H1 (cell line): ENCODE measurements at regions not wholly inside any gene's neighbourhood (a gene's known extent, or its start where the extent isn't known, plus 50 kb on each side); places are given as distances from the start of the nearest gene placed in this dataset.

Experiments used
- CTCF ChIA-PET: fragments of 300-600 bp; sonication (Branson Sonifier 250); formaldehyde crosslinking; loops from one replicate; lab custom pipeline; 2021; ENCODE audit not compliant: partially characterized antibody; lab: Charles Lee
- POLR2A ChIA-PET: fragments of 300-600 bp; sonication (Branson Sonifier 250); formaldehyde crosslinking; loops from one replicate; lab custom pipeline; 2021; ENCODE audit warnings: inconsistent platforms; ENCODE audit not compliant: partially characterized antibody; lab: Charles Lee
- DNase-seq, 2 experiments: peaks; one replicate each; pipeline versions ENCODE4 v3.0.0 to v3.0.0-alpha.2; 2010 to 2022; ENCODE audit warnings: low spot score in 2 of 2, low read depth in 1 of 2, mixed read lengths in 1 of 2
- FAIRE-seq: peaks from 2 replicates; lab custom pipeline; 2011; peaks lifted over from hg19 to GRCh38; lab: Jason Lieb, UNC
- H2AFZ ChIP-seq: 2 replicates; pipeline ENCODE4 v1.8.1; 2012; ENCODE audit warnings: low read length, inconsistent platforms
- H2AK5ac ChIP-seq: 2 replicates; pipeline ENCODE4 v1.6.1; 2013; ENCODE audit warnings: low read depth, low read length
- H2BK120ac ChIP-seq: replicated peaks from 2 replicates; pipeline ENCODE3; 2013; ENCODE audit warnings: low read depth, low read length, inconsistent platforms
- H2BK12ac ChIP-seq: 2 replicates; pipeline ENCODE4 v1.6.1; 2013; ENCODE audit warnings: low read depth, low read length
- H2BK15ac ChIP-seq: 2 replicates; pipeline ENCODE4 v1.6.1; 2013; ENCODE audit warnings: low read length
- H2BK20ac ChIP-seq: 2 replicates; pipeline ENCODE4 v1.6.1; 2013; ENCODE audit warnings: low read length
- H2BK5ac ChIP-seq: 2 replicates; pipeline ENCODE4 v1.6.1; 2013; ENCODE audit warnings: low read depth, low read length
- H3K14ac ChIP-seq: 2 replicates; pipeline ENCODE4 v1.6.1; 2013; ENCODE audit warnings: inconsistent platforms; ENCODE audit not compliant: insufficient read length
- H3K18ac ChIP-seq: 2 replicates; pipeline ENCODE4 v1.6.1; 2013; ENCODE audit warnings: low read length; ENCODE audit errors: extremely low read depth
- H3K23ac ChIP-seq: 2 replicates; pipeline ENCODE4 v1.6.1; 2013; ENCODE audit warnings: inconsistent platforms; ENCODE audit not compliant: insufficient read length
- H3K23me2 ChIP-seq: 2 replicates; pipeline ENCODE4 v1.6.1; 2013; ENCODE audit warnings: low read depth, low read length
- H3K27ac ChIP-seq: 2 replicates; pipeline ENCODE4 v1.6.1; 2011; ENCODE audit warnings: low read depth, low read length, inconsistent platforms
- H3K27me3 ChIP-seq, 4 experiments: replicated peaks in 1 of 4; 1 replicate in 1 of 4; 2 replicates in 3 of 4; pipeline versions ENCODE4 v1.6.1 to v1.8.1; 2011 to 2013; ENCODE audit warnings: low read length in 3 of 4, mild to moderate bottlenecking in 3 of 4, inconsistent platforms in 2 of 4, mixed read lengths in 2 of 4, moderate library complexity in 1 of 4; ENCODE audit not compliant: control insufficient read depth in 3 of 4, insufficient read depth in 3 of 4; ENCODE audit errors: extremely low read depth in 1 of 4
- H3K36me3 ChIP-seq, 4 experiments: 2 replicates each; pipeline versions ENCODE4 v1.6.1 to v1.8.1; 2011 to 2013; ENCODE audit warnings: mild to moderate bottlenecking in 4 of 4, low read length in 3 of 4, moderate library complexity in 2 of 4, control low read depth in 1 of 4, inconsistent platforms in 1 of 4; ENCODE audit not compliant: insufficient read depth in 4 of 4, control insufficient read depth in 2 of 4
- H3K4ac ChIP-seq: replicated peaks from 2 replicates; pipeline ENCODE3; 2013; ENCODE audit warnings: low read length, low read depth, mixed read lengths, inconsistent platforms; ENCODE audit not compliant: insufficient read length
- H3K4me1 ChIP-seq, 4 experiments: replicated peaks in 1 of 4; 1 replicate in 1 of 4; 2 replicates in 3 of 4; pipeline versions ENCODE4 v1.6.1 to v1.8.1; 2011 to 2013; ENCODE audit warnings: low read length in 3 of 4, inconsistent platforms in 2 of 4, mixed read lengths in 1 of 4; ENCODE audit not compliant: insufficient read depth in 4 of 4, control insufficient read depth in 3 of 4
- H3K4me2 ChIP-seq, 2 experiments: 2 replicates each; pipeline versions ENCODE4 v1.6.1 to v1.8.1; 2011 to 2013; ENCODE audit warnings: low read depth in 2 of 2, low read length in 2 of 2, control low read depth in 1 of 2, inconsistent platforms in 1 of 2, mild to moderate bottlenecking in 1 of 2; ENCODE audit not compliant: insufficient read depth in 1 of 2
- H3K4me3 ChIP-seq, 4 experiments: fragments of 200-600, 300-600 bp in 1 of 4; sonication (generic), shearing (Covaris generic), sonication (Bioruptor Twin) in 1 of 4; 2 replicates each; pipeline versions ENCODE4 v1.5.1 to v1.8.1; 2011 to 2016; ENCODE audit warnings: low read length in 4 of 4, low read depth in 3 of 4, control low read depth in 2 of 4, inconsistent platforms in 2 of 4, mild to moderate bottlenecking in 2 of 4, mixed read lengths in 1 of 4, moderate library complexity in 1 of 4; ENCODE audit not compliant: insufficient read depth in 2 of 4; ENCODE audit errors: extremely low read depth in 1 of 4
- H3K56ac ChIP-seq: replicated peaks from 2 replicates; pipeline ENCODE3; 2013; ENCODE audit warnings: low read depth, mild to moderate bottlenecking, mixed read lengths, low read length, inconsistent platforms; ENCODE audit not compliant: insufficient read length
- H3K79me1 ChIP-seq: 2 replicates; pipeline ENCODE4 v1.6.1; 2013; ENCODE audit warnings: low read depth, low read length, control low read depth
- H3K79me2 ChIP-seq, 2 experiments: 2 replicates each; pipeline versions ENCODE4 v1.6.1 to v1.8.1; 2012 to 2013; ENCODE audit warnings: low read length in 2 of 2, mild to moderate bottlenecking in 2 of 2, inconsistent platforms in 1 of 2; ENCODE audit not compliant: insufficient read depth in 2 of 2, control insufficient read depth in 1 of 2
- H3K9ac ChIP-seq, 4 experiments: replicated peaks in 1 of 4; 1 replicate in 1 of 4; 2 replicates in 3 of 4; pipeline versions ENCODE4 v1.6.1 to v1.8.1; 2011 to 2013; ENCODE audit warnings: low read depth in 3 of 4, low read length in 3 of 4, control low read depth in 2 of 4, mild to moderate bottlenecking in 2 of 4, moderate library complexity in 2 of 4, inconsistent platforms in 1 of 4; ENCODE audit errors: extremely low read depth in 1 of 4
- H3K9me3 ChIP-seq, 2 experiments: 2 replicates each; pipeline versions ENCODE4 v1.6.1 to v1.8.1; 2012 to 2013; ENCODE audit warnings: mild to moderate bottlenecking in 2 of 2, moderate library complexity in 2 of 2, control low read depth in 1 of 2, inconsistent platforms in 1 of 2, low read depth in 1 of 2, low read length in 1 of 2, mixed read lengths in 1 of 2; ENCODE audit not compliant: insufficient read depth in 2 of 2
- H4K20me1 ChIP-seq, 2 experiments: replicated peaks in 1 of 2; 2 replicates each; pipeline versions ENCODE3 to v1.8.1; 2011 to 2013; ENCODE audit warnings: inconsistent platforms in 2 of 2, low read length in 2 of 2, mild to moderate bottlenecking in 1 of 2; ENCODE audit not compliant: insufficient read depth in 2 of 2, control insufficient read depth in 1 of 2
- H4K5ac ChIP-seq: 2 replicates; pipeline ENCODE4 v1.6.1; 2013; ENCODE audit warnings: low read length, low read depth, mixed read lengths, inconsistent platforms; ENCODE audit not compliant: insufficient read length
- H4K8ac ChIP-seq: 2 replicates; pipeline ENCODE4 v1.8.0; 2013; ENCODE audit warnings: mild to moderate bottlenecking, moderate library complexity, low read length, inconsistent platforms; ENCODE audit not compliant: insufficient read depth; ENCODE audit errors: extremely low read depth
- H4K91ac ChIP-seq: replicated peaks from 2 replicates; pipeline ENCODE3; 2013; ENCODE audit warnings: low read length, mixed read lengths, inconsistent platforms; ENCODE audit not compliant: insufficient read length
- CBX8 ChIP-seq: fragments of 300-800, 300-1000 bp; sonication (generic); IDR thresholded peaks from 2 replicates; pipeline ENCODE4 v1.7.1; 2016; ENCODE audit warnings: low read depth, low read length, borderline replicate concordance
- CEBPB ChIP-seq: IDR thresholded peaks from 2 replicates; pipeline ENCODE4 v1.6.1; 2012; ENCODE audit warnings: low read depth, low read length
- EP300 ChIP-seq, 2 experiments: IDR thresholded peaks; 1 replicate in 1 of 2; 2 replicates in 1 of 2; pipeline ENCODE4 v1.6.1; 2011 to 2012; ENCODE audit warnings: low read depth in 2 of 2, low read length in 2 of 2, mild to moderate bottlenecking in 2 of 2, borderline replicate concordance in 1 of 2, inconsistent platforms in 1 of 2, moderate library complexity in 1 of 2
- GABPA ChIP-seq: IDR thresholded peaks from 2 replicates; pipeline ENCODE4 v1.6.1; 2011; ENCODE audit warnings: mild to moderate bottlenecking, low read length, moderate library complexity, borderline replicate concordance; ENCODE audit not compliant: insufficient read depth
- JUN ChIP-seq: IDR thresholded peaks from 2 replicates; pipeline ENCODE4 v1.6.1; 2011; ENCODE audit warnings: low read depth, mild to moderate bottlenecking, improper control_type of control experiment, low read length
- KDM4A ChIP-seq: IDR thresholded peaks from one replicate; pipeline ENCODE4 v1.7.1; 2012; ENCODE audit warnings: low read depth, mild to moderate bottlenecking, moderate library complexity, low read length, inconsistent platforms; ENCODE audit not compliant: severe bottlenecking
- MAX ChIP-seq: IDR thresholded peaks from 2 replicates; pipeline ENCODE4 v1.6.1; 2012; ENCODE audit warnings: inconsistent platforms
- POU5F1 ChIP-seq: IDR thresholded peaks from 2 replicates; pipeline ENCODE4 v1.6.1; 2011; ENCODE audit warnings: low read depth, mild to moderate bottlenecking, low read length, moderate library complexity
- RXRA ChIP-seq: IDR thresholded peaks from 2 replicates; pipeline ENCODE4 v1.6.1; 2011; ENCODE audit warnings: low read depth, mild to moderate bottlenecking, low read length, moderate library complexity; ENCODE audit not compliant: insufficient read depth
- SP1 ChIP-seq: IDR thresholded peaks from 2 replicates; pipeline ENCODE4 v1.6.1; 2011; ENCODE audit warnings: low read depth, low read length
- TCF12 ChIP-seq: IDR thresholded peaks from 2 replicates; pipeline ENCODE4 v1.6.1; 2011; ENCODE audit warnings: low read depth, mild to moderate bottlenecking, low read length
- ZNF274 ChIP-seq: IDR thresholded peaks from 2 replicates; pipeline ENCODE4 v1.7.0; 2012; ENCODE audit warnings: low read length, borderline replicate concordance; ENCODE audit errors: extremely low read depth
- WGBS, 2 experiments: shearing (Covaris generic) in 1 of 2; methylation state at CpG; one replicate each; pipeline versions ENCODE4 v1.1.6 to v1.1.7; 2013 to 2015; ENCODE audit warnings: low lambda C conversion rate in 2 of 2, mixed read lengths in 2 of 2, inconsistent platforms in 1 of 2, low coverage in 1 of 2, missing lambda C conversion rate in 1 of 2; ENCODE audit not compliant: insufficient replicate concordance in 2 of 2, insufficient coverage in 1 of 2, insufficient read length in 1 of 2; ENCODE audit errors: extremely low coverage in 1 of 2, missing lambda C conversion rate in 1 of 2; 5-methylcytosine and 5-hydroxymethylcytosine counted together
- TF ChIP-seq, protein P1 (sequence below): IDR thresholded peaks from 2 replicates; pipeline ENCODE4 v1.6.1; 2011; ENCODE audit warnings: low read length, improper control_type of control experiment

DNA sequence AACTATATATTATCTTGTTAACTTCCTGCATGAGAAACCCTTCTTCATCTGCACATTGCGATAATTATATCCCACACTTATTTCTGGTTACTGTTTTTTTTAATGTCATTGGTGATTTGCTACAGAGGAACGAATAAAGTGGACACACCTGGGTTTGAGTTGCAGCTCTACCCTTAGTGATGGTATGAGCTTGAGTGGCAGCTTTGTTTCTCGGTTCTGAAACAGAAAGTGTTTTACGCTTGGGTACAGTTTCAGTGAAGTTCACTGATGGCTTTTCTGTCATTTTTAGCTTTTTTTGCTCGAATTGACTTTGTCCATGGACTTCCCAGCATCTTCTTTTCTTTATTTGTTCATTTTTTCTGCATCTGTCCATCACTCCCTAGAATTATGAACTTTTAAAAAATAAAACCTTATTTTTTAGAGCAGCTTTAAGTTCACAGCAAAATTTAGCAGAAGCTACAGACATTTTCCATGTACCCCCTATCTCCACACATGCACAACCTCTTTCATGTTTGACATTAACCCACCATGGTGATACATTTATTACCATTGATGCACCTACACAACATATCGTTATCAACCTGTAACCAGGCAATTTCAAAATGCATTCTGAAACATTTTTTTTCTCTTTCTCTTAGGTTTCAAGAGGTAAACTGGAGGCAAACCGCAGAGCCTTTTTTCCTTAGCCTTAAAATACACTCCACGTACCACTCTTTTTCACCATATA is 1041.6 kb upstream of the PRKX start:
- no peaks in the 10 kb centered on the region for H3K79me1 ChIP-seq
- H2AK5ac ChIP-seq = no peak overlapping the region
- FAIRE-seq = no peak
- H3K4ac ChIP-seq = no peak overlapping the region
- no peak overlapping the region for H4K8ac ChIP-seq
- no peak overlapping the region for H3K18ac ChIP-seq
- WGBS, 2 experiments = 92% methylated on average over 8 of the region's 8 CpGs; no CpG with 5 or more reads in 1 of the 2 experiments
- no peak overlapping the region for H2BK15ac ChIP-seq
- H3K4me2 ChIP-seq = no peak overlapping the region
- no peaks in the 10 kb centered on the region for H3K23me2 ChIP-seq
- no peaks in the 10 kb centered on the region for H3K9me3 ChIP-seq
- POLR2A ChIA-PET = no interaction called here
- H3K27me3 ChIP-seq = no peaks in the 10 kb centered on the region
- no peak overlapping the region for H4K91ac ChIP-seq
- no peak overlapping the region for H3K14ac ChIP-seq
- no peak overlapping the region for H3K27ac ChIP-seq
- H3K9ac ChIP-seq = no peak overlapping the region
- H3K4me3 ChIP-seq = no peak overlapping the region
- no peaks in the 10 kb centered on the region for H3K79me2 ChIP-seq
- no peak overlapping the region for H2BK12ac ChIP-seq
- DNase-seq = no peak
- no peaks in the 10 kb centered on the region for H4K20me1 ChIP-seq
- no peak overlapping the region for H2BK120ac ChIP-seq
- H2AFZ ChIP-seq = no peak overlapping the region
- H2BK5ac ChIP-seq = no peak overlapping the region
- no peaks in the 10 kb centered on the region for H3K36me3 ChIP-seq
- CTCF ChIA-PET = no interaction called here
- H4K5ac ChIP-seq = no peak overlapping the region
- H3K56ac ChIP-seq = no peak overlapping the region
- no peaks in the 10 kb centered on the region for H3K4me1 ChIP-seq
- H2BK20ac ChIP-seq = no peak overlapping the region
- H3K23ac ChIP-seq = no peak overlapping the region
- no peak for TF ChIP-seq TCF12
- TF ChIP-seq JUN = no peak
- TF ChIP-seq CBX8 = no peak
- no peak for TF ChIP-seq EP300 (IDR thresholded peaks at IDR 0.05; ENCODE audit: borderline replicate concordance in 1 of 2, low read depth in 2 of 2, low read length in 2 of 2)
- no peak for TF ChIP-seq RXRA
- TF ChIP-seq GABPA = no peak
- no peak for TF ChIP-seq CEBPB
- TF ChIP-seq MAX = no peak
- no peak for TF ChIP-seq POU5F1
- TF ChIP-seq, protein P1, sequence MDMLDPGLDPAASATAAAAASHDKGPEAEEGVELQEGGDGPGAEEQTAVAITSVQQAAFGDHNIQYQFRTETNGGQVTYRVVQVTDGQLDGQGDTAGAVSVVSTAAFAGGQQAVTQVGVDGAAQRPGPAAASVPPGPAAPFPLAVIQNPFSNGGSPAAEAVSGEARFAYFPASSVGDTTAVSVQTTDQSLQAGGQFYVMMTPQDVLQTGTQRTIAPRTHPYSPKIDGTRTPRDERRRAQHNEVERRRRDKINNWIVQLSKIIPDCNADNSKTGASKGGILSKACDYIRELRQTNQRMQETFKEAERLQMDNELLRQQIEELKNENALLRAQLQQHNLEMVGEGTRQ = no peak
- TF ChIP-seq SP1 = no peak
- TF ChIP-seq KDM4A = no peak
- TF ChIP-seq ZNF274 = no peak
